Smooth muscle cell (in vitro differentiated cells): ENCODE measurements at regions not wholly inside any gene's neighbourhood (a gene's known extent, or its start where the extent isn't known, plus 50 kb on each side); places are given as distances from the start of the nearest gene placed in this dataset.
A peak's percentile ranks its signal among the peaks of the same experiment; 100 is the strongest.

Experiments
- DNase-seq: peaks from one replicate; lab custom pipeline; 2025; ENCODE audit not compliant: unreplicated experiment; lab: John Stamatoyannopoulos, UW
- H2AFZ ChIP-seq: fragments of 200-600 bp; sonication (generic); 2 replicates; pipeline ENCODE4 v1.6.0; 2016; ENCODE audit warnings: antibody characterized with exemption, low read depth, mild to moderate bottlenecking
- H3F3A ChIP-seq: fragments of 200-600 bp; sonication (generic); 2 replicates; pipeline ENCODE4 v1.6.0; 2017; ENCODE audit warnings: antibody characterized with exemption, low read depth
- H3K27ac ChIP-seq: fragments of 200-600 bp; sonication (generic); 2 replicates; pipeline ENCODE4 v1.5.1; 2016; ENCODE audit warnings: low read depth, mild to moderate bottlenecking
- H3K27me3 ChIP-seq: fragments of 200-600 bp; sonication (generic); 2 replicates; pipeline ENCODE4 v1.6.1; 2016; ENCODE audit warnings: low read depth, mild to moderate bottlenecking
- H3K36me3 ChIP-seq: fragments of 200-600 bp; sonication (generic); 2 replicates; pipeline ENCODE4 v1.5.1; 2016; ENCODE audit warnings: low read depth
- H3K4me1 ChIP-seq: fragments of 200-600 bp; sonication (generic); 2 replicates; pipeline ENCODE4 v1.5.1; 2016; ENCODE audit warnings: low read depth
- H3K4me2 ChIP-seq: fragments of 200-600 bp; sonication (generic); 2 replicates; pipeline ENCODE4 v1.6.0; 2016; ENCODE audit warnings: mild to moderate bottlenecking
- H3K4me3 ChIP-seq: fragments of 200-600 bp; sonication (generic); 2 replicates; pipeline ENCODE4 v1.5.1; 2016; ENCODE audit warnings: mild to moderate bottlenecking
- H3K79me2 ChIP-seq: fragments of 200-600 bp; sonication (generic); 2 replicates; pipeline ENCODE4 v1.6.0; 2016; ENCODE audit warnings: low read depth, mild to moderate bottlenecking
- H3K9ac ChIP-seq: fragments of 200-600 bp; sonication (generic); 2 replicates; pipeline ENCODE4 v1.6.0; 2016; ENCODE audit warnings: low read depth
- H3K9me3 ChIP-seq: fragments of 200-600 bp; sonication (generic); replicated peaks from 2 replicates; pipeline ENCODE4 v1.5.1; 2016; ENCODE audit warnings: low read depth
- H4K20me1 ChIP-seq: fragments of 200-600 bp; sonication (generic); 2 replicates; pipeline ENCODE4 v1.6.0; 2016; ENCODE audit warnings: low read depth
- CTCF ChIP-seq: fragments of 200-600 bp; sonication (generic); IDR thresholded peaks from 2 replicates; pipeline ENCODE4 v1.5.1; 2017; ENCODE audit warnings: borderline replicate concordance, mild to moderate bottlenecking, antibody characterized with exemption; ENCODE audit not compliant: insufficient read depth, poor library complexity, severe bottlenecking
- WGBS: methylation state at CpG from one replicate; pipeline ENCODE4 v1.1.7; 2016; ENCODE audit warnings: low lambda C conversion rate; 5-methylcytosine and 5-hydroxymethylcytosine counted together

GRCh38 chr4:72895408-72895807 is 174.1 kb downstream of the COX18 start:
- peaks cover 7% of the 10 kb centered on the region for H3F3A ChIP-seq
- TF ChIP-seq CTCF = no peak
- no peaks in the 10 kb centered on the region for H3K36me3 ChIP-seq
- no peaks in the 10 kb centered on the region for H3K27me3 ChIP-seq
- H3K4me1 ChIP-seq = peaks cover 33% of the 10 kb centered on the region
- no peak overlapping the region for H3K27ac ChIP-seq
- H2AFZ ChIP-seq = peak overlapping the region; percentile 61
- H3K79me2 ChIP-seq = no peaks in the 10 kb centered on the region
- no peaks in the 10 kb centered on the region for H3K9me3 ChIP-seq
- H3K4me2 ChIP-seq = no peak overlapping the region
- no peak for DNase-seq
- no peak overlapping the region for H3K9ac ChIP-seq
- H3K4me3 ChIP-seq = no peak overlapping the region
- no peaks in the 10 kb centered on the region for H4K20me1 ChIP-seq
- WGBS = 37% methylated on average over 5 of the region's 5 CpGs

- Histone ChIP-seq H3K9ac (no peak overlapping the region), H3K4me3 (no peak overlapping the region), H3K79me2 (no peaks in the 10 kb centered on the region), H3F3A (peaks cover 7% of the 10 kb centered on the region), H3K36me3 (no peaks in the 10 kb centered on the region), H3K27ac (no peak overlapping the region), H3K4me1 (peaks cover 33% of the 10 kb centered on the region), H3K27me3 (no peaks in the 10 kb centered on the region), H3K4me2 (peak overlapping the region; percentile 29), H2AFZ (peak overlapping the region; percentile 9), H4K20me1 (no peaks in the 10 kb centered on the region), H3K9me3 (no peaks in the 10 kb centered on the region)
- WGBS = 41% methylated on average over 2 of the region's 2 CpGs
- DNase-seq = no peak
- TF ChIP-seq CTCF = no peak
Measured at GRCh38 chr4:72893354-72894066, 176.0 kb downstream of the COX18 start.

GRCh38 chr4:72888331-72888730 is 181.2 kb downstream of the COX18 start:
- H3F3A ChIP-seq = no peaks in the 10 kb centered on the region
- peaks cover 8% of the 10 kb centered on the region for H3K4me1 ChIP-seq
- no peak overlapping the region for H2AFZ ChIP-seq
- no peaks in the 10 kb centered on the region for H3K79me2 ChIP-seq
- no peaks in the 10 kb centered on the region for H3K9me3 ChIP-seq
- no peaks in the 10 kb centered on the region for H3K36me3 ChIP-seq
- H3K4me3 ChIP-seq = no peak overlapping the region
- H3K9ac ChIP-seq = no peak overlapping the region
- DNase-seq = no peak
- H3K27ac ChIP-seq = no peak overlapping the region
- no peak for TF ChIP-seq CTCF
- H4K20me1 ChIP-seq = no peaks in the 10 kb centered on the region
- WGBS = 93% methylated on average over 2 of the region's 2 CpGs
- no peak overlapping the region for H3K4me2 ChIP-seq
- H3K27me3 ChIP-seq = no peaks in the 10 kb centered on the region

GRCh38 chr4:72887152-72887551 is 182.4 kb downstream of the COX18 start:
- Histone ChIP-seq H3K27ac (no peak overlapping the region), H3K9ac (no peak overlapping the region), H3K4me2 (no peak overlapping the region), H3K36me3 (no peaks in the 10 kb centered on the region), H3K4me3 (no peak overlapping the region), H3K27me3 (no peaks in the 10 kb centered on the region), H2AFZ (peak overlapping the region; percentile 59), H4K20me1 (no peaks in the 10 kb centered on the region), H3F3A (no peaks in the 10 kb centered on the region), H3K9me3 (no peaks in the 10 kb centered on the region), H3K4me1 (no peaks in the 10 kb centered on the region), H3K79me2 (no peaks in the 10 kb centered on the region)
- WGBS = 52% methylated on average over 4 of the region's 4 CpGs
- TF ChIP-seq CTCF = no peak
- no peak for DNase-seq
